ENCODE measurements at regions not wholly inside any gene's neighbourhood (a gene's known extent, or its start where the extent isn't known, plus 50 kb on each side); places are given as distances from the start of the nearest gene placed in this dataset.
"Not testable (repeated sequence)": the region's sequence is repeated elsewhere in the genome, so short reads cannot be mapped to it uniquely, and the experiment has no call there.

DNA sequence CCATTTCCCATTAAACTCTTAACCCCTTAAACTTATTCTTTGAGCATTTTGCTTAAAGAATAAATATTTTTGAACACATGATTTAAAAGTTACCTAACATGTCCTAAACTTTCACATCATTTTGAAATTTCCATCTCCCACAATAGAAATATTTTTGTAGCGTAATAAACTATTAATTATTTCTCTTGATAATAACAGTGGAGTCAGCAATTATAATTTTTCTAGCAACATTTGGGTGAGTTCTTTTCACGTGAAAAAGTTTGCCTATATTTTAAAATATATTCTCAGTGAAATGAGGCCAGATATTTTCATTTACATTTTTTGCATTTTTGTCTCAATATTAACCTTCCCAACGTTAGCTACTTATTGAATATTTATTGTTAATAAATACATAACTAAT is 320.4 kb upstream of the CRIM1 start:
- DNase-seq, result no peak

DNA sequence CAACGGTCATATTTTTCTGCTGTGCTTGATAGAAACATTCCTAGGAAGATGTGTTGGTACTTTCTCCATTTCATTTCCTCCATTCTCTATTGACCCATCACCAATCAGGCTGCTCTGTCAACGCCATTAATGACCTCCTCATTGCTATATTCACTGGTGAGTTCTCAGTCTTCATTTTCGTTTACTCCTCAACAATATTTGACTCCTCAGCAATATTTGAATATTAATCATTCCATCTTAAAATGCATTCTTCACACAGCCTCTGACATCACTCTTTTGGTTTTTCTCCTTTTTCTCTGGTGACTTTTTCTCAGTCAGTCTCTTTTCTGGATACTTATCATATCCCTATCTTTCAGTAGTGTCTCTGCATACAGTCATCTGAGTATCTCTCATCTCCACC is 323.5 kb upstream of the CRIM1 start:
- DNase-seq, result no peak

- no peak for DNase-seq
These were observed 324.1 kb upstream of the CRIM1 start for GRCh38 chr2:36031471-36031870.

DNA sequence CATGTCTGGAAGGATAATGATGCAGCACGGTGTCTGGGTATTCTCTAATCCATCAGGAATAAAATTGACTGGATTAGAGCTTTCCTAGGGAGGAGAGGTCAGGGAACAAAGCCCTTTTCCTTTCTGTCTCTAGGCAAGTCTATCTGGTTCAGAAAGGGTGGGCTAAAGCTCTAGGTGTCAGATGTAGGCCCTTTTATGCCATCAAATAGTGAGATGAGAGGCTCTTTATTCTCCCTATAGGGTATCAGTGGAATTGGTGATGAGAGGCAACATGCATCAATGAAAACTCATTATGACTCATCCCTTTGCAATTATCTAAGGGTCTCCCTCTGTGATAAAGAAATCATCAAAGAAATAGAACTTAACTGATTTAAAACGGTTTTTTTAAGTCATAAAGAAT is 328.0 kb upstream of the CRIM1 start:
- no peak for DNase-seq

- no peak for DNase-seq
These were observed 342.5 kb upstream of the CRIM1 start for GRCh38 chr2:36013064-36013463.

- no peak for DNase-seq
These were observed 349.1 kb upstream of the CRIM1 start for GRCh38 chr2:36006444-36006843.

- no peak for DNase-seq
These were observed 352.6 kb upstream of the CRIM1 start for GRCh38 chr2:36002941-36003340.

DNA sequence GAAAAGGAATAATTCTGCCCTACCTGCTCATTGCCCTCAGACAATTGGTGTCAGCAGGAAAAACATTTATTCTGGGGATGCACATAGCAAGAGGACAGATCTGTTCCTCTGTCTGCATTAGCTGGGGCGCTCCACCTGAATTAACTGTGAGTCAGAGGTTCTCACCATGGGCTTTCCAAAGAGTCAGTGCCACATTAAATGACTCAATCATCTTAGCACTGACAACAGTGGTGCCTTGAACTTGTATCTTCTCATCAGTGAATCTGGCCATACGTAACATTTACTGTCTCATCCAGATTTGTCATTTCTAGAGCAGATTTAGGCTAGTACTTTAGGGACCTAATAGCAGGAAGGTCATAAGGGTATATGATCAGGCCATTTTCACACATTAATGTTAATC is 358.1 kb upstream of the CRIM1 start:
- no peak for DNase-seq

DNA sequence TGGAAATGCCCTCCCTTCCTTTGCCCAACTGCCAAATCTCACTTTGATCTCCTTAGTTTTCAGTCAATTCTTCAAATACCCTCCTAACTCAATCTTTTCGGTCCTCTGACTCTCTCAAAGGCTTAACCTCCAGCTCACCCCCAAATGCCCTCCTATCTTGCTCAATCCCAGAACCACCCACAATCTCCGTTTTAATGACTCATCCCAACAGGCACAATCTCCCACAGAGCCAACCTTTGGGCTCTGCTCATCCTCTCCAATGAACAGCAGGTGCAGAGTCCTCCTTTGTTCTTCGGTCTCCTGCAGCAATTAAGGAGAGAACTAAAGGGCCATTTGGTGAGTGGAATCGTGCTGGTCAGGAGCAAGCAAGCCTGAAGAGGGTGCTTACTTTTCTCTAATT is 366.1 kb upstream of the CRIM1 start:
- DNase-seq, result no peak

GRCh38 chr2:35989040-35989439 is 366.5 kb upstream of the CRIM1 start:
- DNase-seq, result no peak

GRCh38 chr2:35986871-35987270 is 368.7 kb upstream of the CRIM1 start:
- DNase-seq, result no peak

DNA sequence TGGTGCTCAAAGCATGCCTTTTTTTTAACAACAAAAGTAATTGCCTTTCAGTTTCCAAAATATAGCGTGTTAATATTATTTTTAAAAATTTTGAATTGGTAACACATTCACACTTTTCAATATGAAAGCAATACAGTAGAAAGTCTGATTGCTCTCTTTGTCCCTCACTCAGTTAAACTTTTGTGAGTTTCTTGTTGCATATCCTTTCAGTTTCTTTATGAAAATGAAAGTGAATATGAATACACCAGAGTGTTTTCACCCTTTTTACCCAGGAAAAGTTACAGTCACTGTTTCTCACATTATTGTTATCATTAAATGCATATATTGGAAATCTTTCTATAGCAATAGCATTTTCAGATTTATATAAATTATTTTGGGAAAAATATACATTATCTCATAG is 377.4 kb upstream of the CRIM1 start:
- no peak for DNase-seq

DNA sequence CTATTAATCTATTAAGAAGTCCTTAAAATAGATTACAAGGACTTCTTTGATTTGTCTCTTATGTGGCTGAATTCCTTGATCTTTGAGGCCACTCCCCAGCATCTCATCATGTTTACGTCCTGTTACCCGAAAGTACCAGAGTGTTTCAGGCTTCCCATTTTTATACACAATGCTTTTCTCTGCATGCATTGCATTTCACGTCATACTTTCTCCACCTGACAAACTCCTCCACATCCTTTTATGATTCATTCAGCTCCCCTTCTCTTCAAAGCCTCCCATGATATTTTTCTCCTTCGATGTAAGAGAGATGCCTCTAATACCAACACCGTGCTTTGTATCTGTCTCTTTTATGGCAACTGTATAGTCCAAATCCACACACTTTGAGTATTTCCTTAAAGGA is 379.0 kb upstream of the CRIM1 start:
- DNase-seq, result no peak

GRCh38 chr2:35973737-35974132 is 381.8 kb upstream of the CRIM1 start:
- DNase-seq, result no peak

DNA sequence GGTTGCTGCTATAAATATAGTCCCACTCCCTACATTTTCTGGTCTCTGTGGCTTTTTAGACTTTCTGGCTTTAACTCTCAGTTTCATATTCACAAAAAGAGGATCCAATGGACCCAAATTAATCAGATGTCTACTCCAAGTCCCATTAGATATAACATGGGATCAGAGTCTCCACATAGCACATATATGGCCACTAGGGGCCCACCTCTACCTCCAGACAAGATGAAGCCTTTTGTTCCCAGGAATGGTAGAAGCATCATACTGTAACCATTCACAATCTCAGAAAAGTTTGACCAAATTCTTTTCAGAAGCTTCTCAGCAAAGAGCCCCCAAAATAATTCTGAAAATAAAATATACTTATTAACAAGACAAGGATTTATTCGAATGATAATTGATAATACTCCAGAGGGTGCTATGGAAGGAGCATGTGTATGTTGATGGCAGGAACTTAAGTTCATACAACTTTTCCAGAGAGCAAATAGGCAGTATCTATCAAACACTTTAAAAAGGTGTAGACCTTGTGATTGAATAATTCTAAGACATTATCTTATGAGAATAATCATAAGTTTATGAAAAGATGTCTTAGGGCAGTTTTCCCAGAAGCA is 382.3 kb upstream of the CRIM1 start:
- DNase-seq, result no peak

GRCh38 chr2:35963824-35964223 is 391.8 kb upstream of the CRIM1 start:
- DNase-seq, result no peak

GRCh38 chr2:35963357-35963756 is 392.2 kb upstream of the CRIM1 start:
- DNase-seq, result no peak

DNA sequence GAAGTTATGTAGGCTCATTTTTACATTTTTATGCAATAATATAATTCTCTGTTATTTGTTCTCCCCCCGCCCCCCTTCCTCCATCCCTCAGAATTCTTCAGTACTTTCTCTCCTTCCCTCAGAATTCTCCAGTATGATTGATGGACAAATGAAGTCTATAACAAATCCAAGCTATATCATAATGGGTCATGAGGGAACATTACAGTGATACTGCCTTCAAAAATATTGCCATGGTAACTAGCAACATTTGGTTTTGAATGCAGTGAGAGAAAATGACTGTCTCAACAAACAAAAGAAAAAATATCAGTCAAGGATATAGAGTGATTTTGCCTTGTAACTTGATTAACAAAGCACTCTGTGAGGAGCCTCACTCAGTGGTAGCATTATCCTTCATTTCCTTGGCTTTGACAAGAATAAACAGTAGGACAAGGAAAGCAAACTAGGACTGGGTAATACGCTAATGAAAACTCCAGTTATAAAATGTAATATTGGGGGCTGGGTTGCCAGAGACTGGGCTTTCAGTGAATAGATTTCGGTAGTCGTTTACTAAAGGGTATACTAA is 392.9 kb upstream of the CRIM1 start:
- no peak for DNase-seq

- DNase-seq, result no peak
These were observed 395.0 kb upstream of the CRIM1 start for GRCh38 chr2:35960596-35960995.

DNA sequence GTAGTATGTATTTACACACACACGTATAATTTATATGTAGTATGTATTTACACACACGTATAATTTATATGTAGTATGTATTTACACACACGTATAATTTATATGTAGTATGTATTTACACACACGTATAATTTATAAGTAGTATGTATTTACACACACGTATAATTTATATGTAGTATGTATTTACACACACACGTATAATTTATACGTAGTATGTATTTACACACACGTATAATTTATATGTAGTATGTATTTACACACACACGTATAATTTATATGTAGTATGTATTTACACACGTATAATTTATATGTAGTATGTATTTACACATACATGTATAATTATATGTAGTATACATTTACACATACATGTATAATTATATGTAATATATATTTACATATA is 398.5 kb upstream of the CRIM1 start:
- DNase-seq, result not testable (repeated sequence)

DNA sequence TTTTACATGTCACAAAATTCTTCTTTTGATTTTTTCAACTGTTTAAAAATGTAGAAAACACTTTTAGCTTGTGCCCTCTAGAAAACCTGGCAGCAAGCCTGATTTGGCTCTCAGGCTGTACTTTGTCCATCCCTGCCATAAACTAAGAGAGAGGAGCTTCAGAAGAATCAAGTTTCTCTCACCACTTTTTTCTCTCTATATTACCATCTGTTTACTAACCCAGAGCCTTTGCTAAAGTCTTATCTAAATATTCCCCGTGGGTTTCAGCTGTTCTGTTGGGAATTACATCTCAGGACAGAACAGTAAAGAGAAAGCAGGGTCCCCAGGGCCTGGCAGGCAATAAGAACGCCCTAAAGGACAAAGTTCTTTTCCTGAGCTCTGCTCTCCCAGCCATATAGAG is 409.1 kb upstream of the CRIM1 start:
- DNase-seq, result no peak

DNA sequence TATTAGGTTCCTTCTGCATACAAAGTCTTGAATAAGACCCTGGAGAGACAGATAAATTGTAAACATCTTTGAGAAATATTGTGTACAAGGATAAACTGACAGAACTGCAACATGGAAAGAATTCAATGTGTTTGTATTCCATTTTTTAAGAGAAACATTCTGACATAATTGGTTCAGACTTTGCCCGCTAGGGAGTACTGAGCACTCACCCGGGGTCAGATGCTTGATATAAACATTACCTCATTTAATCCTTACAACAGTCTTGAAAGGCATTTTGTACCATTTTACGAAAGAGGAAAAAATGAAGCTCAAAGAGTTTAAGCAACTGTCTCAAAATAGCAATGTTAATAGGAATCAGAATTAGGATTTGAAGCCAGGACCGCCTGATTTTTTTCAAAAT is 416.7 kb upstream of the CRIM1 start:
- no peak for DNase-seq

DNA sequence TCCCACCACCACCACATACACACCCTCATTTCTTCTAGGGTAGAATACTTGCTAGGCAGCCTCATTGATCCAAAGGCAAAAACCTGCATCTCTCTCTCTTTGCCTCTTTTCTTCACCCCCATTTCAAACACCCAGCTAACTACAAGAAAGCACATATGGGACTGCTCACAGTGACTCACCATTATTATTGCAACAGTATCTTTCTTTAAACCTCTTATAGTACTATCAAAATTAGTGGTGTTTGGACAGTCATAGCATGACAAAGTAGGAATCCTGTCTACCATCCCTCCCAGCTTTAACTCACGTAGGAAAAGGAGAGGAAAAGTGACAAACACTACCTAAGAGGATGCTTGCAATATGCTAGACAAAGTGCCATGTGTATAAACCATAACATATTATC is 422.5 kb upstream of the CRIM1 start:
- no peak for DNase-seq

DNA sequence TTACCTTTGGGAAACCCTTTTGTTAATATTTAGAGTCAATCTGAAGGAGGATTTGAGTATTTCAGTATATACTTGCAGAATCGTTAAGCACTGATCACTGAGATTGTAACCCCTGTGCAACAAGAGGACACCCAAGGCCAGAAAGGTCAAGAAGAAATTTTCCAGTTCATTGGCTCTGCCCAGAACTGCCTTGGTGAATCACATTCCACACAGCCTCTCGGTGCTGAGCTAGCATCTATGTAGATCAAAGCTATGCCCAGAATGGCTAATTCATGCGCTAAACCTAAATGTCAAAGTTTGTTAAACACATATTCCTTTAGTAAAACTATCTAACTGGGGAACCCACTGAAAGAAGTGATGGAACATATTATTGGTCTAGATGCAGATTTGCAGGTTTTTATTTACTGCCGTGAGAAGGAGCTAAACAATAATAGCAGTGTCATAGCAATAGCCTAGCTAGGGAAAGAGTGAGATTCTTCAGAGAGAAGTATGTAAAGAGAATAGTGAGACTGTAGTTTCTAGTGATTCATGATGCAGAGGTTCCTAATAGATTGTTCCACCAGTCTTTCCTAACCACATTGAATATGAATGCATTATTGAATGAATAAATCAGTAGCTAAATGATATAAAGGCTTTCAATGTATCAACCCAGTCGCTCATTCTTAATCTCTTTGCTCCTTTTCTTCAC is 423.2 kb upstream of the CRIM1 start:
- no peak for DNase-seq

DNA sequence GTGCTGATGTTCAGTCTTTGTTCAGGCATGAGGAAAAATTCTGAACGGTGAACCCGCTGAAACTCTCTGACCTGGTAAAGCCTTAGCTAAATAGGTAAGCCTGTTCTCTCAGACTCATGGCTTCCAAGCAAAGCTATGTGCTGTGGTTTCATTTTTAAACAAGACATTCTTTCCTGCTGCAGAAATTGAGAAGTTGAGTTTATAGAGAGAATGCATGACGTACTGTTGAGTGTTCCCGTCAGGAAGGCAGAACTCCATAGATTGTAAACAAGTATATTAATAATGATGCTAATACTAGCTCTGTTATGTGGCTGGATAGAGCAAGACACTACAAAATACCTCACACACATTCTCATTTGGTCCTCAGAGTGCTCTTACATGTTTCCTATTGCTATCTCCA is 424.0 kb upstream of the CRIM1 start:
- DNase-seq, result no peak

Data from 8988T (cell line).